A549 (cell line): ENCODE measurements at regions not wholly inside any gene's neighbourhood (a gene's known extent, or its start where the extent isn't known, plus 50 kb on each side); places are given as distances from the start of the nearest gene placed in this dataset.

Source experiments
- EHMT2 ChIP-seq: fragments of 200-600 bp; sonication (generic); IDR thresholded peaks from 2 replicates; pipeline ENCODE4 v1.6.1; 2016; ENCODE audit warnings: antibody characterized with exemption, low read depth, mild to moderate bottlenecking, moderate library complexity
- EP300 ChIP-seq, 2 experiments: fragments of >200 bp; sonication (Bioruptor Twin); formaldehyde crosslinking; IDR thresholded peaks; 2 replicates in 1 of 2; 3 replicates in 1 of 2; pipeline ENCODE4 v1.6.1; 2016 to 2017
- ESRRA ChIP-seq: fragments of 150-350 bp; IDR thresholded peaks from 2 replicates; pipeline ENCODE4 v1.6.1; 2014; ENCODE audit warnings: mild to moderate bottlenecking, low read length, borderline replicate concordance
- FOSB ChIP-seq: fragments of 250-450 bp; sonication (Bioruptor Pico); IDR thresholded peaks from 2 replicates; pipeline ENCODE4 v1.5.0; 2020; ENCODE audit warnings: mild to moderate bottlenecking, moderate library complexity
- JUN ChIP-seq, 2 experiments: fragments of >200 bp; sonication (Bioruptor Twin); formaldehyde crosslinking; IDR thresholded peaks; 2 replicates in 1 of 2; 3 replicates in 1 of 2; pipeline ENCODE4 v1.6.1; 2016 to 2017
- KDM5A ChIP-seq: fragments of 200-600 bp; sonication (generic); IDR thresholded peaks from 2 replicates; pipeline ENCODE4 v1.6.1; 2016; ENCODE audit warnings: antibody characterized with exemption, mild to moderate bottlenecking
- NR3C1 ChIP-seq: fragments of >200 bp; sonication (Bioruptor Twin); formaldehyde crosslinking; IDR thresholded peaks from 3 replicates; pipeline ENCODE4 v1.6.1; 2017
- POLR2A ChIP-seq: IDR thresholded peaks from 2 replicates; pipeline ENCODE4 v1.6.1; 2012; ENCODE audit warnings: mild to moderate bottlenecking, low read length
- RAD21 ChIP-seq, 2 experiments: fragments of >200 bp in 1 of 2; sonication (Bioruptor Twin) in 1 of 2; formaldehyde crosslinking in 1 of 2; IDR thresholded peaks in 1 of 2; conservative IDR thresholded peaks in 1 of 2; 2 replicates in 1 of 2; 3 replicates in 1 of 2; pipeline ENCODE4 v1.6.1; 2012 to 2018; ENCODE audit warnings: inconsistent platforms in 1 of 2
- SMC3 ChIP-seq: fragments of >200 bp; sonication (Bioruptor Twin); formaldehyde crosslinking; IDR thresholded peaks from 3 replicates; pipeline ENCODE4 v1.6.1; 2018; ENCODE audit warnings: inconsistent platforms
- TF ChIP-seq, protein P1 (sequence below): fragments of >200 bp; sonication (Bioruptor Twin); formaldehyde crosslinking; IDR thresholded peaks from 3 replicates; pipeline ENCODE4 v1.5.1; 2016
- TF ChIP-seq, protein P2 (sequence below): IDR thresholded peaks from 2 replicates; pipeline ENCODE4 v1.6.1; 2012
- TF ChIP-seq, protein P3 (sequence below): fragments of 150-350 bp; IDR thresholded peaks from 2 replicates; pipeline ENCODE4 v1.6.1; 2014; ENCODE audit warnings: low read depth, mild to moderate bottlenecking, low read length

DNA sequence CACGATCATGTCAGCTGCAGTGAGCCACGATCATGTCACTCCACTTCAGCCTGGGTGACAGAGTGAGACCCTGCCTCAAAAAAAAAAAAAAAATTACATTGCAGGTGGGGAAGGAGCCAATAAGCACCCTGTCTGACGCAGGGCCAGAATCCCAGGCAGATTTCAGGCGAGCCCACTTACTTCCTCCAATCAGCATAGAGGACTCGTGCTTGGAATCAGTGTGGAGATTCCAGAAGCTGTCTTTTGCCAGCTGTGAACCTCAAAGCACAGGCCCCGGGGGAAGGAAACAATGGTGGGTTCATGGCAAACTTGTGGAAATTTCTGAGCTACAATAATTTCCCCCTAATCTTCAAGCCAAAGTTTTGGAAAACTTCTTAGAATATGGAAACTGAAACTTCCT lies 178.2 kb upstream of the ZNF644 start:
- TF ChIP-seq EP300 (IDR thresholded peaks at IDR 0.05) (no peak), NR3C1 (no peak), FOSB (CRISPR knock-in tag) (no peak), POLR2A (no peak), EHMT2 (no peak), JUN (IDR thresholded peaks at IDR 0.05) (no peak), ESRRA (no peak), KDM5A (no peak), RAD21 (conservative IDR thresholded peaks at IDR 0.05 in 1 of 2, IDR thresholded peaks at IDR 0.05 in 1 of 2) (no peak), SMC3 (no peak)
- TF ChIP-seq, protein P1, sequence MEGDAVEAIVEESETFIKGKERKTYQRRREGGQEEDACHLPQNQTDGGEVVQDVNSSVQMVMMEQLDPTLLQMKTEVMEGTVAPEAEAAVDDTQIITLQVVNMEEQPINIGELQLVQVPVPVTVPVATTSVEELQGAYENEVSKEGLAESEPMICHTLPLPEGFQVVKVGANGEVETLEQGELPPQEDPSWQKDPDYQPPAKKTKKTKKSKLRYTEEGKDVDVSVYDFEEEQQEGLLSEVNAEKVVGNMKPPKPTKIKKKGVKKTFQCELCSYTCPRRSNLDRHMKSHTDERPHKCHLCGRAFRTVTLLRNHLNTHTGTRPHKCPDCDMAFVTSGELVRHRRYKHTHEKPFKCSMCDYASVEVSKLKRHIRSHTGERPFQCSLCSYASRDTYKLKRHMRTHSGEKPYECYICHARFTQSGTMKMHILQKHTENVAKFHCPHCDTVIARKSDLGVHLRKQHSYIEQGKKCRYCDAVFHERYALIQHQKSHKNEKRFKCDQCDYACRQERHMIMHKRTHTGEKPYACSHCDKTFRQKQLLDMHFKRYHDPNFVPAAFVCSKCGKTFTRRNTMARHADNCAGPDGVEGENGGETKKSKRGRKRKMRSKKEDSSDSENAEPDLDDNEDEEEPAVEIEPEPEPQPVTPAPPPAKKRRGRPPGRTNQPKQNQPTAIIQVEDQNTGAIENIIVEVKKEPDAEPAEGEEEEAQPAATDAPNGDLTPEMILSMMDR, result no peak
- TF ChIP-seq, protein P2, sequence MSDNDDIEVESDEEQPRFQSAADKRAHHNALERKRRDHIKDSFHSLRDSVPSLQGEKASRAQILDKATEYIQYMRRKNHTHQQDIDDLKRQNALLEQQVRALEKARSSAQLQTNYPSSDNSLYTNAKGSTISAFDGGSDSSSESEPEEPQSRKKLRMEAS, result no peak
- TF ChIP-seq, protein P3, sequence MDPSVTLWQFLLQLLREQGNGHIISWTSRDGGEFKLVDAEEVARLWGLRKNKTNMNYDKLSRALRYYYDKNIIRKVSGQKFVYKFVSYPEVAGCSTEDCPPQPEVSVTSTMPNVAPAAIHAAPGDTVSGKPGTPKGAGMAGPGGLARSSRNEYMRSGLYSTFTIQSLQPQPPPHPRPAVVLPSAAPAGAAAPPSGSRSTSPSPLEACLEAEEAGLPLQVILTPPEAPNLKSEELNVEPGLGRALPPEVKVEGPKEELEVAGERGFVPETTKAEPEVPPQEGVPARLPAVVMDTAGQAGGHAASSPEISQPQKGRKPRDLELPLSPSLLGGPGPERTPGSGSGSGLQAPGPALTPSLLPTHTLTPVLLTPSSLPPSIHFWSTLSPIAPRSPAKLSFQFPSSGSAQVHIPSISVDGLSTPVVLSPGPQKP, result no peak
